ENCODE measurements at regions not wholly inside any gene's neighbourhood (a gene's known extent, or its start where the extent isn't known, plus 50 kb on each side); places are given as distances from the start of the nearest gene placed in this dataset.

DNA sequence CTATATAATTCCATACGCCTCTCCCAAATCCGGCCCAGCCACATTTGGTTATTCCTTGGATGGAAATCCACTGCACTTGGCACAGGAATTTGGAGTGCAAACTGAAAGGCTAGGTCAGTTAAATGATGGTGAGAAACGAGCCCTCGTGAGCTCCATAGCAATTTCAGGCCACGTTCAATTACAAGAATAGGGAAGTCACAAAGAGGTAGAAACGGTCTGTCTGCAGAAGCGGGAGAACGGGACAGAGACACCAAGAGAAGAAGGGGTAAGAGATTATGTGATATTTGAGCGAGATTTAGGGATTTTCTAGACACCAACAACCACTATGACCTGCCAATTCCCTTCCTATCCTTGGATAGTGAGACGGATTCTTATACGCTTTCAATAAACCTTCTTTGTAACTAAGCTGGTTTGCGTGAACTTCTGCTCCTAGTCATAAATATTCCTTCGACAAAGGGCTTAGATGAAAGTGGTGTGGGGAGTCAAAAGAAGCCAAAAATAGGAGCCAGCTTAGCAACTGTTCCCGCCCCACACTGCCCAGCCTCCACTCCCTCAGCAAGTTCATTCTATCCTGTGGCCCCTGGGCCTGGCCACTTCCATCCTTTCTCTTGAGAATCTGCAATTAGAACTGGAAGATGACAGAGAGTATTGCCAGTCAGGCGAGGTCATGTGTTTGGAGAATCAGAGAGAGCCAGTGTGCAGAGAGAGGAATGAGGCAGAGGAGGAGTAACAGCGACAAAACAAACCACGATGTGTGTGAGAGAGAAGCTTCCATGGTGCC, 118.4 kb downstream of the ZNF608 start:
- no peaks in the 10 kb centered on the region for H3K4me1 ChIP-seq (ENCODE audit: control insufficient read depth in 4 of 4, insufficient read depth in 4 of 4, low read length in 3 of 4)
- 82% methylated on average over 17 of the region's 17 CpGs for WGBS

DNA sequence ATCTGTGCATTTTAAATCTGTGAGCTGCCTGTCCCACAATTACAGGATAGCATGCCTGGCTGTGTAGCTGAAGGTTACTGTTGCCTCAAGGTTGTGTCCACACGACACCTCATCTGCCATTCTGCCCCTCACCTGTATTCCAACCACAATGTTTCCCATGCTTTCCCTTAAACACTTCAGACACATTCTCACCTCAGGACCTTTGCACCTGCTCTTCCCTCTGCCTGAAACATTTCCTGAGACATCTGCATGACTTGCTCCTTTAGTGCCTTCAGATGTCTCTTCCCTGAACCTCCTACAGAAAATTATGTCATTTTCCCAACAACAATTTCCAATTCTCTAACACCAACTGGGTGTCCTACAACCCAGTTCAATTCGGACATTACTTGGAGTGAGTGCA, 120.4 kb downstream of the ZNF608 start:
- H3K27me3 ChIP-seq (ENCODE audit: control insufficient read depth in 4 of 4, insufficient read depth in 4 of 4, low read length in 3 of 4) = no peaks in the 10 kb centered on the region
- no peak overlapping the region for H3K9ac ChIP-seq (ENCODE audit: low read depth in 1 of 2, low read length in 2 of 2)
- no peaks in the 10 kb centered on the region for H3K36me3 ChIP-seq (ENCODE audit: control insufficient read depth in 4 of 4, insufficient read depth in 3 of 4, low read depth in 1 of 4, low read length in 3 of 4)
- no peaks in the 10 kb centered on the region for H3K9me3 ChIP-seq (ENCODE audit: control insufficient read depth in 4 of 4, low read length in 3 of 4)
- TF ChIP-seq RAD21 (IDR thresholded peaks at IDR 0.05) = no peak
- TF ChIP-seq JUND (IDR thresholded peaks at IDR 0.05) = no peak
- no peak for TF ChIP-seq NR2F2 (IDR thresholded peaks at IDR 0.05)
- TF ChIP-seq FOXA2 (IDR thresholded peaks at IDR 0.05) = no peak
- WGBS = 95% methylated on average over 2 of the region's 2 CpGs
- DNase-seq (ENCODE audit: low spot score) = no peak
- no peak overlapping the region for H3K27ac ChIP-seq (ENCODE audit: low read depth in 1 of 2, low read length in 2 of 2)
- no peak overlapping the region for H3K4me3 ChIP-seq (ENCODE audit: low read depth in 1 of 3, low read length in 3 of 3)
- no peaks in the 10 kb centered on the region for H3K4me1 ChIP-seq (ENCODE audit: control insufficient read depth in 4 of 4, insufficient read depth in 4 of 4, low read length in 3 of 4)

More for the DNA sequence above, 118.4 kb downstream of the ZNF608 start:
- Histone ChIP-seq H3K9ac (ENCODE audit: low read depth in 1 of 2, low read length in 2 of 2) (no peak overlapping the region), H3K4me3 (ENCODE audit: low read depth in 1 of 3, low read length in 3 of 3) (no peak overlapping the region), H3K36me3 (ENCODE audit: control insufficient read depth in 4 of 4, insufficient read depth in 3 of 4, low read depth in 1 of 4, low read length in 3 of 4) (no peaks in the 10 kb centered on the region), H3K9me3 (ENCODE audit: control insufficient read depth in 4 of 4, low read length in 3 of 4) (no peaks in the 10 kb centered on the region), H3K27ac (ENCODE audit: low read depth in 1 of 2, low read length in 2 of 2) (no peak overlapping the region), H3K27me3 (ENCODE audit: control insufficient read depth in 4 of 4, insufficient read depth in 4 of 4, low read length in 3 of 4) (no peaks in the 10 kb centered on the region)
- no peak for TF ChIP-seq FOXA1 (IDR thresholded peaks at IDR 0.05)
- TF ChIP-seq, protein P1, sequence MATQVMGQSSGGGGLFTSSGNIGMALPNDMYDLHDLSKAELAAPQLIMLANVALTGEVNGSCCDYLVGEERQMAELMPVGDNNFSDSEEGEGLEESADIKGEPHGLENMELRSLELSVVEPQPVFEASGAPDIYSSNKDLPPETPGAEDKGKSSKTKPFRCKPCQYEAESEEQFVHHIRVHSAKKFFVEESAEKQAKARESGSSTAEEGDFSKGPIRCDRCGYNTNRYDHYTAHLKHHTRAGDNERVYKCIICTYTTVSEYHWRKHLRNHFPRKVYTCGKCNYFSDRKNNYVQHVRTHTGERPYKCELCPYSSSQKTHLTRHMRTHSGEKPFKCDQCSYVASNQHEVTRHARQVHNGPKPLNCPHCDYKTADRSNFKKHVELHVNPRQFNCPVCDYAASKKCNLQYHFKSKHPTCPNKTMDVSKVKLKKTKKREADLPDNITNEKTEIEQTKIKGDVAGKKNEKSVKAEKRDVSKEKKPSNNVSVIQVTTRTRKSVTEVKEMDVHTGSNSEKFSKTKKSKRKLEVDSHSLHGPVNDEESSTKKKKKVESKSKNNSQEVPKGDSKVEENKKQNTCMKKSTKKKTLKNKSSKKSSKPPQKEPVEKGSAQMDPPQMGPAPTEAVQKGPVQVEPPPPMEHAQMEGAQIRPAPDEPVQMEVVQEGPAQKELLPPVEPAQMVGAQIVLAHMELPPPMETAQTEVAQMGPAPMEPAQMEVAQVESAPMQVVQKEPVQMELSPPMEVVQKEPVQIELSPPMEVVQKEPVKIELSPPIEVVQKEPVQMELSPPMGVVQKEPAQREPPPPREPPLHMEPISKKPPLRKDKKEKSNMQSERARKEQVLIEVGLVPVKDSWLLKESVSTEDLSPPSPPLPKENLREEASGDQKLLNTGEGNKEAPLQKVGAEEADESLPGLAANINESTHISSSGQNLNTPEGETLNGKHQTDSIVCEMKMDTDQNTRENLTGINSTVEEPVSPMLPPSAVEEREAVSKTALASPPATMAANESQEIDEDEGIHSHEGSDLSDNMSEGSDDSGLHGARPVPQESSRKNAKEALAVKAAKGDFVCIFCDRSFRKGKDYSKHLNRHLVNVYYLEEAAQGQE (IDR thresholded peaks at IDR 0.05) = no peak
- no peak for DNase-seq (ENCODE audit: low spot score)

DNA sequence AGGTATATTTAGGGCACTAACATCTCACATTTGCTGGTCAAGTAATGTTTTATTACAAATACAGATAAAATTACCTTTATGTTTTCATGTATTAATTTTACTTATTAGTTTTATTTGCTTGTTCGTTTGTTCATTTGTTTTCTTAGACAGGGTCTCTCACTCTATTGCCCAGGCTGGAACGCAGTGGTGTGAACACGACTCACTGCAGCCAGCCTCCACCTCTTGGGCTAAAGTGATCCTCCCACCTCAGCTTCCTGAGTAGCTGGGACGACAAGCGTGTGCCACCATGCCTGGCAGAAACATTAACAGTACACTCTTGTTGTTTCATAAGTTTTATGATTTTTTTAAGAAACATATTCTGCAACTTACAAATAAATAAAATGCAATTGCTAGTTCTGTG, 123.2 kb downstream of the ZNF608 start:
- no peak for DNase-seq (ENCODE audit: low spot score)
- H3K27ac ChIP-seq (ENCODE audit: low read depth in 1 of 2, low read length in 2 of 2) = no peak overlapping the region
- no peak overlapping the region for H3K4me3 ChIP-seq (ENCODE audit: low read depth in 1 of 3, low read length in 3 of 3)
- 88% methylated on average over 5 of the region's 5 CpGs for WGBS
- H3K4me1 ChIP-seq (ENCODE audit: control insufficient read depth in 4 of 4, insufficient read depth in 4 of 4, low read length in 3 of 4) = no peaks in the 10 kb centered on the region
- no peaks in the 10 kb centered on the region for H3K27me3 ChIP-seq (ENCODE audit: control insufficient read depth in 4 of 4, insufficient read depth in 4 of 4, low read length in 3 of 4)
- TF ChIP-seq NR2F2 (IDR thresholded peaks at IDR 0.05) (no peak), RXRA (IDR thresholded peaks at IDR 0.05) (no peak), HNF4G (IDR thresholded peaks at IDR 0.05) (no peak)
- TF ChIP-seq, protein P1 (IDR thresholded peaks at IDR 0.05) = no peak
- H3K9me3 ChIP-seq (ENCODE audit: control insufficient read depth in 4 of 4, low read length in 3 of 4) = no peaks in the 10 kb centered on the region
- H3K36me3 ChIP-seq (ENCODE audit: control insufficient read depth in 4 of 4, insufficient read depth in 3 of 4, low read depth in 1 of 4, low read length in 3 of 4) = no peaks in the 10 kb centered on the region
- no peak overlapping the region for H3K9ac ChIP-seq (ENCODE audit: low read depth in 1 of 2, low read length in 2 of 2)
